GM12878 (cell line): ENCODE measurements at regions not wholly inside any gene's neighbourhood (a gene's known extent, or its start where the extent isn't known, plus 50 kb on each side); places are given as distances from the start of the nearest gene placed in this dataset.

Experiments
- ATAC-seq: fragments of 200-7000 bp; cut with Tn5 transposase; 3 replicates; pipeline ENCODE4 v1.9.1; 2020; ENCODE audit warnings: mild to moderate bottlenecking, moderate library complexity
- BruUV-seq: library from RNA; stranded (reverse); fragments of 400-500 nt; replicated peaks from 2 replicates; lab custom pipeline; 2021; lab: Mats Ljungman, UMichigan
- CTCF ChIA-PET: fragments of 300-600 bp; sonication (Branson Sonifier 250); formaldehyde crosslinking; extraction: SDS; loops from one replicate; lab custom pipeline; 2021; ENCODE audit warnings: inconsistent platforms; lab: Yijun Ruan, JAX
- POLR2A ChIA-PET: fragments of 350-600 bp; formaldehyde crosslinking; extraction: SDS; loops from one replicate; lab custom pipeline; 2021; ENCODE audit warnings: inconsistent platforms; lab: Charles Lee
- RAD21 ChIA-PET: fragments of 300-600 bp; sonication (Branson Sonifier 250); formaldehyde crosslinking; loops from one replicate; lab custom pipeline; 2023; ENCODE audit warnings: antibody characterized with exemption; ENCODE audit not compliant: unreplicated experiment; lab: Charles Lee
- SMC1A ChIA-PET: fragments of 300-600 bp; sonication (Branson Sonifier 250); formaldehyde crosslinking; loops from one replicate; lab custom pipeline; 2023; ENCODE audit not compliant: unreplicated experiment, uncharacterized antibody; lab: Charles Lee
- DNase-seq: peaks from one replicate; pipeline ENCODE4 v3.0.0-alpha.2; 2011; ENCODE audit warnings: low read depth, low spot score
- FAIRE-seq: peaks from 3 replicates; lab custom pipeline; 2011; peaks lifted over from hg19 to GRCh38; lab: Jason Lieb, UNC
- H2AFZ ChIP-seq: 2 replicates; pipeline ENCODE4 v1.6.0; 2011; ENCODE audit warnings: low read depth, low read length, control low read depth; ENCODE audit not compliant: control insufficient read depth
- H3K27ac ChIP-seq: 2 replicates; pipeline ENCODE4 v1.5.1; 2011; ENCODE audit warnings: control low read depth; ENCODE audit not compliant: control insufficient read depth, insufficient read depth
- H3K27me3 ChIP-seq, 2 experiments: replicated peaks in 1 of 2; 2 replicates each; pipeline versions ENCODE4 v1.6.0 to v1.6.1; 2011; ENCODE audit warnings: low read length in 1 of 2; ENCODE audit not compliant: control insufficient read depth in 2 of 2, insufficient read depth in 2 of 2
- H3K36me3 ChIP-seq, 2 experiments: 2 replicates each; pipeline ENCODE4 v1.5.1; 2011; ENCODE audit warnings: low read length in 1 of 2; ENCODE audit not compliant: control insufficient read depth in 2 of 2, insufficient read depth in 2 of 2
- H3K4me1 ChIP-seq: 2 replicates; pipeline ENCODE4 v1.6.1; 2011; ENCODE audit warnings: mild to moderate bottlenecking, low read length, moderate library complexity, mixed read lengths; ENCODE audit not compliant: control insufficient read depth, insufficient read depth
- H3K4me2 ChIP-seq: 2 replicates; pipeline ENCODE4 v1.6.0; 2011; ENCODE audit warnings: control low read depth; ENCODE audit not compliant: control insufficient read depth, insufficient read depth
- H3K4me3 ChIP-seq: fragments of 200-600 bp; sonication (generic); 2 replicates; pipeline ENCODE4 v1.5.1; 2016
- H3K79me2 ChIP-seq: 2 replicates; pipeline ENCODE4 v1.6.0; 2011; ENCODE audit warnings: low read length; ENCODE audit not compliant: control insufficient read depth, insufficient read depth
- H3K9ac ChIP-seq: 2 replicates; pipeline ENCODE4 v1.8.0; 2011; ENCODE audit warnings: low read length, control low read depth, mixed read lengths; ENCODE audit not compliant: control insufficient read depth, insufficient read depth
- H3K9me3 ChIP-seq: replicated peaks from 3 replicates; pipeline ENCODE4 v1.5.1; 2011; ENCODE audit warnings: mild to moderate bottlenecking, low read length; ENCODE audit not compliant: control insufficient read depth, insufficient read depth
- H4K20me1 ChIP-seq: 2 replicates; pipeline ENCODE4 v1.6.0; 2011; ENCODE audit not compliant: control insufficient read depth, insufficient read depth
- CTCF ChIP-seq, 3 experiments: IDR thresholded peaks in 2 of 3; conservative IDR thresholded peaks in 1 of 3; 2 replicates each; pipeline ENCODE4 v1.5.1; 2011; ENCODE audit warnings: low read depth in 3 of 3, low read length in 3 of 3, mild to moderate bottlenecking in 3 of 3, control low read depth in 2 of 3, moderate library complexity in 2 of 3, inconsistent platforms in 1 of 3, mixed read lengths in 1 of 3; ENCODE audit not compliant: control insufficient read depth in 2 of 3, insufficient read depth in 1 of 3; ENCODE audit errors: extremely low read depth in 1 of 3
- ELK1 ChIP-seq: IDR thresholded peaks from 2 replicates; pipeline ENCODE4 v1.6.1; 2012; ENCODE audit warnings: low read depth, low read length, improper control_type of control experiment
- EZH2 ChIP-seq: IDR thresholded peaks from 2 replicates; pipeline ENCODE4 v1.6.1; 2012; ENCODE audit warnings: low read depth, mild to moderate bottlenecking, control low read depth, inconsistent platforms, low read length, borderline replicate concordance; ENCODE audit not compliant: control insufficient read depth
- LARP7 ChIP-seq: fragments of 450-650 bp; IDR thresholded peaks from 2 replicates; pipeline ENCODE4 v1.6.1; 2017; ENCODE audit warnings: mild to moderate bottlenecking
- NFIC ChIP-seq: IDR thresholded peaks from 2 replicates; pipeline ENCODE4 v1.6.1; 2012; ENCODE audit warnings: low read depth, mild to moderate bottlenecking, inconsistent platforms, low read length, moderate library complexity
- PAX8 ChIP-seq: fragments of 450-650 bp; IDR thresholded peaks from 2 replicates; pipeline ENCODE4 v1.6.1; 2017; ENCODE audit warnings: mild to moderate bottlenecking, moderate library complexity
- POLR2AphosphoS2 ChIP-seq: IDR thresholded peaks from 2 replicates; pipeline ENCODE4 v1.6.1; 2011; ENCODE audit warnings: low read depth, mild to moderate bottlenecking, low read length, improper control_type of control experiment, moderate library complexity
- RAD21 ChIP-seq: IDR thresholded peaks from 2 replicates; pipeline ENCODE4 v1.6.1; 2011; ENCODE audit warnings: mild to moderate bottlenecking, low read depth, low read length, moderate library complexity; ENCODE audit not compliant: insufficient read depth
- REST ChIP-seq: IDR thresholded peaks from 2 replicates; pipeline ENCODE4 v1.6.1; 2012; ENCODE audit warnings: mild to moderate bottlenecking, low read depth, low read length
- TCF3 ChIP-seq: IDR thresholded peaks from 2 replicates; pipeline ENCODE4 v1.6.1; 2012; ENCODE audit warnings: low read depth, mild to moderate bottlenecking, low read length, borderline replicate concordance; ENCODE audit not compliant: insufficient read depth
- WGBS: methylation state at CpG from one replicate; pipeline ENCODE4 v1.1.6; 2016; ENCODE audit warnings: low lambda C conversion rate; ENCODE audit not compliant: insufficient replicate concordance, insufficient coverage; ENCODE audit errors: missing lambda C conversion rate; 5-methylcytosine and 5-hydroxymethylcytosine counted together
- in situ Hi-C: fragments of 300-500 bp; cut with MboI; formaldehyde crosslinking; loops from 9 replicates; pipeline ENCODE4 v1.14.3; 2018; ENCODE audit warnings: mixed read lengths
- intact Hi-C: fragments of 100-400 bp; cut with micrococcal nuclease; formaldehyde crosslinking; loops from one replicate; pipeline ENCODE4 v1.14.2; 2022; ENCODE audit not compliant: unreplicated experiment

- no peak for DNase-seq
- RAD21 ChIA-PET: no interaction called here
- ATAC-seq: no peak
- Histone ChIP-seq H3K27me3 (no peaks in the 10 kb centered on the region), H3K9ac (no peak overlapping the region), H3K36me3 (no peaks in the 10 kb centered on the region), H3K27ac (no peak overlapping the region), H3K4me3 (no peak overlapping the region)
- FAIRE-seq: no peak
- in situ Hi-C loops (no loop called here), intact Hi-C loops (no loop called here)
- SMC1A ChIA-PET: interaction anchor here (1.2 to 1.4 kb wide), 2 partner anchors 16 to 101 kb away, joined by 3 to 4 read pairs; no protein-coding TSS in a partner anchor
- WGBS: 69% methylated on average over 2 of the region's 2 CpGs
- POLR2A ChIA-PET: no interaction called here
- no TSS peak for BruUV-seq
- TF ChIP-seq LARP7 (no peak), CTCF (IDR thresholded peaks at IDR 0.05 in 2 of 3, conservative IDR thresholded peaks at IDR 0.05 in 1 of 3; ENCODE audit: control insufficient read depth in 2 of 3, extremely low read depth in 1 of 3, insufficient read depth in 1 of 3, low read depth in 3 of 3, low read length in 3 of 3) (no peak), EZH2 (no peak), RAD21 (no peak), NFIC (no peak), TCF3 (no peak), REST (no peak), PAX8 (no peak), POLR2AphosphoS2 (no peak), ELK1 (no peak)
- TF ChIP-seq, all 136 proteins: peak for 0
- H4K20me1 ChIP-seq: no peaks in the 10 kb centered on the region
- H3K4me1 ChIP-seq: no peaks in the 10 kb centered on the region
- no peak overlapping the region for H3K4me2 ChIP-seq
- no peaks in the 10 kb centered on the region for H3K9me3 ChIP-seq
- CTCF ChIA-PET: interaction anchor here (0.8 kb wide), 1 partner anchor 723 kb away, joined by 3 read pairs; no protein-coding TSS in a partner anchor
- no peaks in the 10 kb centered on the region for H3K79me2 ChIP-seq
- no peak overlapping the region for H2AFZ ChIP-seq
Observed at GRCh38 chr5:23136958-23137357, 283.8 kb upstream of the CDH12 start.
